NCI-H748 treated with DMSO at 0.1 percent for 48 hours (cell line): ENCODE measurements at regions not wholly inside any gene's neighbourhood (a gene's known extent, or its start where the extent isn't known, plus 50 kb on each side); places are given as distances from the start of the nearest gene placed in this dataset.
"Not testable (repeated sequence)": the region's sequence is repeated elsewhere in the genome, so short reads cannot be mapped to it uniquely, and the experiment has no call there.

Experiments
- DNase-seq: peaks from one replicate; lab custom pipeline; 2025; lab: John Stamatoyannopoulos, UW

GRCh38 chr9:90147426-90147825 lies 495.2 kb downstream of the DIRAS2 start:
- DNase-seq, result no peak

- no peak for DNase-seq
Measured at GRCh38 chr9:90156318-90156717, 486.3 kb downstream of the DIRAS2 start.

- DNase-seq, result no peak
Measured at GRCh38 chr9:90162326-90162725, 480.3 kb downstream of the DIRAS2 start.

- no peak for DNase-seq
Measured at GRCh38 chr9:90162819-90163218, 479.8 kb downstream of the DIRAS2 start.

GRCh38 chr9:90165281-90165680 lies 477.3 kb downstream of the DIRAS2 start:
- DNase-seq, result no peak

GRCh38 chr9:90166374-90166773 lies 476.2 kb downstream of the DIRAS2 start:
- not testable (repeated sequence) for DNase-seq

GRCh38 chr9:90167914-90168313 lies 474.7 kb downstream of the DIRAS2 start:
- no peak for DNase-seq

GRCh38 chr9:90169490-90169889 lies 473.1 kb downstream of the DIRAS2 start:
- peak; percentile 81 for DNase-seq

- DNase-seq, result not testable (repeated sequence)
Measured at GRCh38 chr9:90173935-90174334, 468.7 kb downstream of the DIRAS2 start.

GRCh38 chr9:90174346-90174745 lies 468.3 kb downstream of the DIRAS2 start:
- not testable (repeated sequence) for DNase-seq

GRCh38 chr9:90175257-90175656 lies 467.4 kb downstream of the DIRAS2 start:
- no peak for DNase-seq

GRCh38 chr9:90175865-90176264 lies 466.8 kb downstream of the DIRAS2 start:
- no peak for DNase-seq

- peak; percentile 100 for DNase-seq
Measured at GRCh38 chr9:90176901-90177300, 465.7 kb downstream of the DIRAS2 start.

- DNase-seq, result no peak
Measured at GRCh38 chr9:90180381-90180780, 462.2 kb downstream of the DIRAS2 start.

GRCh38 chr9:90188656-90189055 lies 454.0 kb downstream of the DIRAS2 start:
- DNase-seq, result no peak

- DNase-seq, result no peak
Measured at GRCh38 chr9:90189306-90189705, 453.3 kb downstream of the DIRAS2 start.

GRCh38 chr9:90192465-90192864 lies 450.2 kb downstream of the DIRAS2 start:
- DNase-seq, result not testable (repeated sequence)

- no peak for DNase-seq
Measured at GRCh38 chr9:90198956-90199355, 443.7 kb downstream of the DIRAS2 start.

GRCh38 chr9:90201766-90202165 lies 440.9 kb downstream of the DIRAS2 start:
- DNase-seq, result no peak

- DNase-seq, result no peak
Measured at GRCh38 chr9:90204128-90204831, 438.3 kb downstream of the DIRAS2 start.

GRCh38 chr9:90213045-90213444 lies 429.6 kb downstream of the DIRAS2 start:
- not testable (repeated sequence) for DNase-seq

- no peak for DNase-seq
Measured at GRCh38 chr9:90219548-90220118, 423.0 kb downstream of the DIRAS2 start.

GRCh38 chr9:90221899-90222298 lies 420.7 kb downstream of the DIRAS2 start:
- not testable (repeated sequence) for DNase-seq

GRCh38 chr9:90226839-90227338 lies 415.7 kb downstream of the DIRAS2 start:
- DNase-seq, result peak; percentile 74
